Calu3 (cell line): ENCODE measurements at regions not wholly inside any gene's neighbourhood (a gene's known extent, or its start where the extent isn't known, plus 50 kb on each side); places are given as distances from the start of the nearest gene placed in this dataset.

ENCODE experiments used
- BruUV-seq: library from RNA; stranded (reverse); fragments of 400-500 nt; replicated peaks from 2 replicates; lab custom pipeline; 2021; lab: Mats Ljungman, UMichigan
- CTCF ChIA-PET: fragments of 300-600 bp; sonication (Branson Sonifier 250); formaldehyde crosslinking; loops from one replicate; lab custom pipeline; 2022; ENCODE audit warnings: antibody characterized with exemption; lab: Charles Lee
- DNase-seq: peaks from one replicate; pipeline ENCODE4 v3.0.0; 2022
- H3K27ac Mint-ChIP-seq: one replicate; pipeline ENCODE4 v1.8.0; 2022; ENCODE audit warnings: mixed read lengths; ENCODE audit not compliant: unreplicated experiment
- H3K27me3 Mint-ChIP-seq: one replicate; pipeline ENCODE4 v1.8.0; 2022; ENCODE audit warnings: mixed read lengths; ENCODE audit not compliant: unreplicated experiment
- H3K36me3 Mint-ChIP-seq: one replicate; pipeline ENCODE4 v1.8.0; 2022; ENCODE audit warnings: mild to moderate bottlenecking, moderate library complexity, mixed read lengths; ENCODE audit not compliant: insufficient read depth, unreplicated experiment
- H3K4me1 Mint-ChIP-seq: one replicate; pipeline ENCODE4 v1.8.0; 2022; ENCODE audit warnings: mild to moderate bottlenecking, low read depth, mixed read lengths; ENCODE audit not compliant: unreplicated experiment
- H3K4me3 Mint-ChIP-seq: one replicate; pipeline ENCODE4 v1.8.0; 2022; ENCODE audit warnings: mild to moderate bottlenecking, low read depth, moderate library complexity, mixed read lengths; ENCODE audit not compliant: unreplicated experiment
- H3K9me3 Mint-ChIP-seq: one replicate; pipeline ENCODE4 v1.8.0; 2022; ENCODE audit warnings: low read depth, mixed read lengths; ENCODE audit not compliant: unreplicated experiment
- intact Hi-C: fragments of 100-400 bp; cut with micrococcal nuclease; formaldehyde crosslinking; loops from one replicate; pipeline ENCODE4 v1.10.0; 2022; ENCODE audit not compliant: unreplicated experiment
- TF ChIP-seq, protein P1 (sequence below): fragments of 200-600 bp; IDR thresholded peaks from one replicate; pipeline ENCODE4 v1.8.0; 2022; ENCODE audit warnings: antibody characterized with exemption; ENCODE audit not compliant: unreplicated experiment

DNA sequence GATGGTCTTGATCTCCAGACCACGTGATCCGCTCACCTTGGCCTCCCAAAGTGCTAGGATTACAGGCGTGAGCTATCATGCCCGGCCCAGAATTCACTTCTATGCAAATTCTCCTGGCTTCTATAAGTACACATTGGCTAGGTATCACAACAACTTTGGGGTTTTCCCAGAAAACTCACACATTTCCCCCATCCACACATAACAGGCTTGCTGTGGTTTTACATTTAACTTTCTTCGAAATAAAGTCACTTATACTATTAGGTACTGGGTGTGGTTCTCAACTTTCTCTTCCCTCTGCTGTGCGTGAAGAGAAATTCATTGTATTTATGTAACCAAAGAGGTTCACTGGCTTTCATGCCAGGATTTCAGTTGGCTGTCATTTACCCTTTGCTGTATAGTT lies 439.4 kb upstream of the CWC22 start:
- intact Hi-C loops = no loop called here
- Mint-ChIP-seq H3K27ac (no peak overlapping the region), H3K36me3 (no peaks in the 10 kb centered on the region), H3K4me1 (no peaks in the 10 kb centered on the region), H3K9me3 (peaks cover 3% of the 10 kb centered on the region), H3K27me3 (no peaks in the 10 kb centered on the region), H3K4me3 (no peak overlapping the region)
- CTCF ChIA-PET = no interaction called here
- BruUV-seq = no TSS peak
- DNase-seq = no peak
- TF ChIP-seq, protein P1, sequence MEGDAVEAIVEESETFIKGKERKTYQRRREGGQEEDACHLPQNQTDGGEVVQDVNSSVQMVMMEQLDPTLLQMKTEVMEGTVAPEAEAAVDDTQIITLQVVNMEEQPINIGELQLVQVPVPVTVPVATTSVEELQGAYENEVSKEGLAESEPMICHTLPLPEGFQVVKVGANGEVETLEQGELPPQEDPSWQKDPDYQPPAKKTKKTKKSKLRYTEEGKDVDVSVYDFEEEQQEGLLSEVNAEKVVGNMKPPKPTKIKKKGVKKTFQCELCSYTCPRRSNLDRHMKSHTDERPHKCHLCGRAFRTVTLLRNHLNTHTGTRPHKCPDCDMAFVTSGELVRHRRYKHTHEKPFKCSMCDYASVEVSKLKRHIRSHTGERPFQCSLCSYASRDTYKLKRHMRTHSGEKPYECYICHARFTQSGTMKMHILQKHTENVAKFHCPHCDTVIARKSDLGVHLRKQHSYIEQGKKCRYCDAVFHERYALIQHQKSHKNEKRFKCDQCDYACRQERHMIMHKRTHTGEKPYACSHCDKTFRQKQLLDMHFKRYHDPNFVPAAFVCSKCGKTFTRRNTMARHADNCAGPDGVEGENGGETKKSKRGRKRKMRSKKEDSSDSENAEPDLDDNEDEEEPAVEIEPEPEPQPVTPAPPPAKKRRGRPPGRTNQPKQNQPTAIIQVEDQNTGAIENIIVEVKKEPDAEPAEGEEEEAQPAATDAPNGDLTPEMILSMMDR = no peak

DNA sequence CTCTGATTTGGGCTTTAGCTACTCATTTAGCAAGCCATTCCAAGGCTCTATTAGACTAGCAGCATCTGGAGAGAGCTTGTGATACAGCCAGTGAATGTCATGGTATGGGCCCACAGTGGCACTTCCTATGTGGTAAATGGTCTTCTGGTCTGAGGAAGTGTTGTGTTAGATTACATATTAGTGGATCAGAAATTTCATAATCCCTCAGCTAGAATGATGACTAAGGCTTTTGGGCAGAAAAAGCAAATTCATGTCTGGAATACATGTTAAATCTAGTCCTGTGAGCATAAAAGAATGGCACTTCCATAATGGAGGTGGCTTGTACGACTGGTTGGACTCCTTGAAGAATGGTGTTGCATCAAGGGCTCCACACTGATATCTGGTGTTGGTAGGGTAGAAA lies 436.8 kb upstream of the CWC22 start:
- Mint-ChIP-seq H3K4me1 (no peaks in the 10 kb centered on the region), H3K27me3 (no peaks in the 10 kb centered on the region), H3K36me3 (no peaks in the 10 kb centered on the region), H3K4me3 (no peak overlapping the region), H3K27ac (no peak overlapping the region), H3K9me3 (peaks cover 3% of the 10 kb centered on the region)
- TF ChIP-seq, protein P1 = no peak
- CTCF ChIA-PET = no interaction called here
- DNase-seq = no peak
- no TSS peak for BruUV-seq
- intact Hi-C loops = no loop called here

DNA sequence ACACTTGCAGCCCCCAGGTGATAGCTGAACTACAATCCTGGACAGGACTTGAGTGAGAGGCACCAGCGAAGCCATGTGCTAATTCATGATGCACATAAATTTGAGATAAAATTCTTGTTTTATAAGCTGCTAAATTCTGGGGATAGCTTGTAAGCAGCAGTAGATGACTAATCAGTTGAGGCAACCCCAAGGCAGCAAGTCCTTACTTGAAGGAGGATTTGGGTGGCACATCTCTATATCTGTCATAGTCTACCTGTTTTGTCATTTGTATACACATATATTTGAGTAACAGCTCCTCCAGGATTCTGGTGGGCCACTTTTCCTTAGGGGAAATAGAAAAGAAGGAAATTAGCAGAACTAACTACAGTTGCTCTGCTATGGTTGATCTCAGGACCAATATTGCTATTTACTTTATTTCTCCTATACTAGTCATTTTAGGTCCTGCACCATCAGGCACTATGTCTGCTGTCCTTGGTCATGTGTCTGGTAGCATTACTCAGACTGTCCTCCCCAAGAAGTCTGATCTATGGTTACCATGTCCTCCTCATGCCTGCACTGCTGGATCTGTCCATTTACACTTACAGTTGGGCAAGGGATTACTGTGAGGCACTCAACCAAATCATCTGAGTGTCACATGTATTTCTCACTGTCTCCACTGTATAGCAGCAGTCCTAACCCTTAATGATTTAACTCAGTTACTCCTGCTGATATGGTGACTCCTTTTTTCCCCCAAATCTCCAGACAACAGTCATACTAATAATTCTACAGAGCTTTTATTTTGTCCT lies 436.0 kb upstream of the CWC22 start:
- Mint-ChIP-seq H3K36me3 (no peaks in the 10 kb centered on the region), H3K27ac (no peak overlapping the region), H3K4me1 (no peaks in the 10 kb centered on the region), H3K9me3 (peaks cover 3% of the 10 kb centered on the region), H3K4me3 (no peak overlapping the region), H3K27me3 (no peaks in the 10 kb centered on the region)
- intact Hi-C loops = no loop called here
- TF ChIP-seq, protein P1 = no peak
- DNase-seq = no peak
- no TSS peak for BruUV-seq
- CTCF ChIA-PET = no interaction called here

DNA sequence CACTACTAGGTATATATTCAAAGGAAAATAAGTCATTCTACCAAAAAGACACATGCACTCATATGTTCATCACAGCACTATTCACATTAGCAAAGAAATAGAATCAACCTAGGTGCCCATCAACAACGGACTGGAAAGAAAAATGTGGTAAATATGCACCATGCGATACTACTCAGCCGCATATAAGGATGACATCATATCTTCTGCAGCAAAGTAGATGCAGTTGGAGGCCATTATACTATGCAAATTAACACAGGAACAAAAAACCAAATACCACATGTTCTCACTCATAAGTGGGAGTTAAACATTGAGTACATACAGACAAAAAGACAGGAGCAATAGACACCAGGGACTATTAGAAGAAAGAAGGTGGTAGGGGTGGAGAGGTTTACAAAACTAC lies 412.1 kb upstream of the CWC22 start:
- DNase-seq = no peak
- Mint-ChIP-seq H3K4me1 (no peaks in the 10 kb centered on the region), H3K27ac (no peak overlapping the region), H3K36me3 (no peaks in the 10 kb centered on the region), H3K27me3 (no peaks in the 10 kb centered on the region), H3K9me3 (peaks cover 2% of the 10 kb centered on the region), H3K4me3 (no peak overlapping the region)
- CTCF ChIA-PET = no interaction called here
- intact Hi-C loops = no loop called here
- no TSS peak for BruUV-seq
- TF ChIP-seq, protein P1 = no peak
